ENCODE measurements at regions not wholly inside any gene's neighbourhood (a gene's known extent, or its start where the extent isn't known, plus 50 kb on each side); places are given as distances from the start of the nearest gene placed in this dataset.
A peak's percentile ranks its signal among the peaks of the same experiment; 100 is the strongest.
"Not testable (repeated sequence)": the region's sequence is repeated elsewhere in the genome, so short reads cannot be mapped to it uniquely, and the experiment has no call there.

DNA sequence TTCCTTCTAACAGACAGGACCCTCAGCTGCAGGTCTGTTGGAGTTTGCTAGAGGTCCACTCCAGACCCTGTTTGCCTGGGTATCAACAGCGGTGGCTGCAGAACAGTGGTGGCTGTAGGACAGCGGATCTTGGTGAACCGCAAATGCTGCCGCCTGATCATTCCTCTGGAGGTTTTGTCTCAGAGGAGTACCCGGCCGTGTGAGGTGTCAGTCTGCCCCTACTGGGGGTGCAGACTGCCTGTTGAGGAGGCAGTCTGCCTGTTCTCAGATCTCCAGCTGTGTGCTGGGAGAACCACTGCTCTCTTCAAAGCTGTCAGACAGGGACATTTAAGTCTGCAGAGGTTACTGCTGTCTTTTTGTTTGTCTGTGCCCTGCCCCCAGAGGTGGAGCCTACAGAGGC, 66.8 kb upstream of the IVNS1ABP start:
- not testable (repeated sequence) for H3K4me1 ChIP-seq (ENCODE audit: control insufficient read depth in 2 of 2, insufficient read depth in 2 of 2, low read length in 1 of 2); H3K4me3 ChIP-seq (ENCODE audit: low read depth in 1 of 2, low read length in 2 of 2); H3K36me3 ChIP-seq (ENCODE audit: control insufficient read depth in 2 of 2, insufficient read depth in 2 of 2, low read length in 1 of 2); H3K27me3 ChIP-seq (ENCODE audit: control insufficient read depth in 1 of 2, insufficient read depth in 2 of 2, low read length in 2 of 2); H3K9me3 ChIP-seq (ENCODE audit: control insufficient read depth in 2 of 2, insufficient read depth in 1 of 2, low read depth in 1 of 2, low read length in 1 of 2); H3K27ac ChIP-seq (ENCODE audit: low read depth in 2 of 2, low read length in 1 of 2)
- 78 to 89% methylated on average over 6 of the region's 6 CpGs for WGBS, 2 donors

DNA sequence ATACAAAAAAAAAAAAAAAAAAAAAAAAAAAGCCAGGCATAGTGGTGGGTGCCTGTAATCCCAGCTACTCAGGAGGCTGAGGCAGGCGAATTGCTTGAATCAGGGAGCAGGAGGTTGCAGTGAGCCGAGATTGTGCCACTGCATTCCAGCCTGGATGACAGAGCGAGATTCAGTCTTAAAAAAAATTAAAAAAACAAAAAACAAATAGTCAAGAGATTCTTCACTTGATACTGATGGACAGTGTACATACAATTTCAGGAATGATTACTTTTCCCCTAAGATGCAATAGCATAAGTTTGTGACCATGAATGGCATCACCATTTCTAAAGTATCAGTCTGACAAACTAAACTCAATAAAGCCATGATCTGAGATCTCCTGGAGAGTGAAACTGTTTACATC, 60.8 kb upstream of the IVNS1ABP start:
- H3K36me3 ChIP-seq (ENCODE audit: control insufficient read depth in 2 of 2, insufficient read depth in 2 of 2, low read length in 1 of 2): no peaks in the 10 kb centered on the region
- no peak overlapping the region for H3K27ac ChIP-seq (ENCODE audit: low read depth in 2 of 2, low read length in 1 of 2)
- WGBS, 2 donors: 90 to 91% methylated on average over 3 of the region's 3 CpGs
- H3K9me3 ChIP-seq (ENCODE audit: control insufficient read depth in 2 of 2, insufficient read depth in 1 of 2, low read depth in 1 of 2, low read length in 1 of 2): no peaks in the 10 kb centered on the region
- no peaks in the 10 kb centered on the region for H3K4me1 ChIP-seq (ENCODE audit: control insufficient read depth in 2 of 2, insufficient read depth in 2 of 2, low read length in 1 of 2)
- H3K4me3 ChIP-seq (ENCODE audit: low read depth in 1 of 2, low read length in 2 of 2): no peak overlapping the region
- H3K27me3 ChIP-seq (ENCODE audit: control insufficient read depth in 1 of 2, insufficient read depth in 2 of 2, low read length in 2 of 2): no peaks in the 10 kb centered on the region

DNA sequence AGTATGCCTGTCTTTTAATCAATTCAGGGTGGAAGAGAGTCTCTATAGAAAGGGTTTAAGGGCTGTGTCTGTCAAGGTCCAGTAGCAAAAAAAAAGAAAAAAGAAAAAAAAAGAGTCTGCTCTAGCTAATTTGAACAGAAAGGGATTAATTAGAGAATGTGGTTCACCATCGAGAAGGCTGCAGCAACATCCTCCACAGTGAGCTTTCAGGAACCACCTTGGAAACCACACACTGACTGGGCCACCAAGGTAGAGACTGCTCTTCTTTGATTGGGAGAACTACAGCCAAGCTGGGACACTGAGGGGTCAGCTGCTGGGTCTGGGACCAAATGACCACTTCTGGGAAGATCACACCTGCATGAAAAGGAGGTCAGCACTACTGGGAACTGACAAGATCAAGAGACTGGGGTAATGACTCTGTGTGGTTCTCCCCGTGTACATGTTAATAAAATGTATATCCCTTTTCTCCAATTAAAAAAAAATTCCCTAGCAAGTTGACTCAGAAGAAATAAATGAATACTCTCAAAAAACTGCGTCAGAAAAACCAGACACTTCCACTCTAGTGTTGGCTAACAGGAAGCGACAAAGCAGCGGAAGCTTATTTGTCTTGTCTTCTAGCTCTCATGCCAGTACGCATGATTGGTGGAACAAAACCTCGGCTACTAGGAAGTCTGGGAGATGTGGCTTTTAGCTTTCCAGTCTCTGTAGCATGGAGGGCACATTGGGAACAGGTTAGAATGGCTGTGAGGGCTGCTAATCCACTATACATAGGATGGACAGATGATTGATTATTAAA, 60.0 kb upstream of the IVNS1ABP start:
- H3K4me1 ChIP-seq (ENCODE audit: control insufficient read depth in 2 of 2, insufficient read depth in 2 of 2, low read length in 1 of 2): no peaks in the 10 kb centered on the region
- no peaks in the 10 kb centered on the region for H3K27me3 ChIP-seq (ENCODE audit: control insufficient read depth in 1 of 2, insufficient read depth in 2 of 2, low read length in 2 of 2)
- no peak overlapping the region for H3K27ac ChIP-seq (ENCODE audit: low read depth in 2 of 2, low read length in 1 of 2)
- H3K4me3 ChIP-seq (ENCODE audit: low read depth in 1 of 2, low read length in 2 of 2): no peak overlapping the region
- no peaks in the 10 kb centered on the region for H3K36me3 ChIP-seq (ENCODE audit: control insufficient read depth in 2 of 2, insufficient read depth in 2 of 2, low read length in 1 of 2)
- H3K9me3 ChIP-seq (ENCODE audit: control insufficient read depth in 2 of 2, insufficient read depth in 1 of 2, low read depth in 1 of 2, low read length in 1 of 2): no peaks in the 10 kb centered on the region
- 74 to 76% methylated on average over 7 of the region's 7 CpGs for WGBS, 2 donors

DNA sequence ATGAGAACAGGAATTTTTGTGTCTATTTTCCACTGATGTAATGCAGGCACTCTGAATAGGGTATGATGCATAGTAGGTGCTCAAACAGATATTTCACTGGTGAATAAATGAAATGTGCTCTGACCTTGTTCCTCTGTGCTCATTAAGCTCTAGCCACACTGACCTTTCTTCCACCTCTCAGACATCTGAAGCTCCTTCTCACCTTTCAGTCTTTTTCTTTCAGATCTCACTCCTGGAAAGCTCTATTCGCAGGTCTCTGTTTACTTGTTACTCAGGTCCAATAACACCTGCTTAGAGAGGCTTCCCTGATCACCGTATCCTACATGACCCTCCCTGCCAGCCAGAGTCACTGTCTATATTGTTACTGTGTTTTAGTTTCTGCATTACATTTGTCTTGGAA, 59.2 kb upstream of the IVNS1ABP start:
- 67 to 71% methylated on average over 2 of the region's 2 CpGs for WGBS, 2 donors
- Histone ChIP-seq H3K9me3 (ENCODE audit: control insufficient read depth in 2 of 2, insufficient read depth in 1 of 2, low read depth in 1 of 2, low read length in 1 of 2) (no peaks in the 10 kb centered on the region), H3K27me3 (ENCODE audit: control insufficient read depth in 1 of 2, insufficient read depth in 2 of 2, low read length in 2 of 2) (no peaks in the 10 kb centered on the region), H3K4me3 (ENCODE audit: low read depth in 1 of 2, low read length in 2 of 2) (no peak overlapping the region), H3K36me3 (ENCODE audit: control insufficient read depth in 2 of 2, insufficient read depth in 2 of 2, low read length in 1 of 2) (no peaks in the 10 kb centered on the region), H3K4me1 (ENCODE audit: control insufficient read depth in 2 of 2, insufficient read depth in 2 of 2, low read length in 1 of 2) (no peaks in the 10 kb centered on the region), H3K27ac (ENCODE audit: low read depth in 2 of 2, low read length in 1 of 2) (no peak overlapping the region)

DNA sequence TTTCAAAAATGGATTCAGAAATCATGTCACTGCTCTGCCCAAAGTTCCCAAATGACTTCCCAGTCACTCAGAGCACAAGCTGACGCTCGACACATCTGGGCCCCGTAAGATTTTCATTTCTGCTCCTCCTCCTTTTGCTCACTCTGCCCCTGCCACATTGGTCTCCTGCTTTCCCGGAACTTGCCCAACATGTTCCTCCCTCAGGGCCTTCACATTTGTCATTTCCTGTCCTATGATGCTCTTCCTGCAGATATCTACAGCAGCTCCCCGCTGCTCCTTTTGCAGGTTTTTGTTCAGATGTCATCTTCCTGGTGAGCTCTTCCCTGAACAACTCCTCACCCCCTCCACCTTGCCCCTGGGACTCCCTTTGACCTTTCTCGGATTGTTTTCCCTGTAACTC, 58.5 kb upstream of the IVNS1ABP start:
- Histone ChIP-seq H3K4me3 (ENCODE audit: low read depth in 1 of 2, low read length in 2 of 2) (no peak overlapping the region), H3K27me3 (ENCODE audit: control insufficient read depth in 1 of 2, insufficient read depth in 2 of 2, low read length in 2 of 2) (no peaks in the 10 kb centered on the region), H3K27ac (ENCODE audit: low read depth in 2 of 2, low read length in 1 of 2) (no peak overlapping the region), H3K36me3 (ENCODE audit: control insufficient read depth in 2 of 2, insufficient read depth in 2 of 2, low read length in 1 of 2) (no peaks in the 10 kb centered on the region), H3K4me1 (ENCODE audit: control insufficient read depth in 2 of 2, insufficient read depth in 2 of 2, low read length in 1 of 2) (no peaks in the 10 kb centered on the region), H3K9me3 (ENCODE audit: control insufficient read depth in 2 of 2, insufficient read depth in 1 of 2, low read depth in 1 of 2, low read length in 1 of 2) (no peaks in the 10 kb centered on the region)
- WGBS, 2 donors: 77 to 86% methylated on average over 6 of the region's 6 CpGs

DNA sequence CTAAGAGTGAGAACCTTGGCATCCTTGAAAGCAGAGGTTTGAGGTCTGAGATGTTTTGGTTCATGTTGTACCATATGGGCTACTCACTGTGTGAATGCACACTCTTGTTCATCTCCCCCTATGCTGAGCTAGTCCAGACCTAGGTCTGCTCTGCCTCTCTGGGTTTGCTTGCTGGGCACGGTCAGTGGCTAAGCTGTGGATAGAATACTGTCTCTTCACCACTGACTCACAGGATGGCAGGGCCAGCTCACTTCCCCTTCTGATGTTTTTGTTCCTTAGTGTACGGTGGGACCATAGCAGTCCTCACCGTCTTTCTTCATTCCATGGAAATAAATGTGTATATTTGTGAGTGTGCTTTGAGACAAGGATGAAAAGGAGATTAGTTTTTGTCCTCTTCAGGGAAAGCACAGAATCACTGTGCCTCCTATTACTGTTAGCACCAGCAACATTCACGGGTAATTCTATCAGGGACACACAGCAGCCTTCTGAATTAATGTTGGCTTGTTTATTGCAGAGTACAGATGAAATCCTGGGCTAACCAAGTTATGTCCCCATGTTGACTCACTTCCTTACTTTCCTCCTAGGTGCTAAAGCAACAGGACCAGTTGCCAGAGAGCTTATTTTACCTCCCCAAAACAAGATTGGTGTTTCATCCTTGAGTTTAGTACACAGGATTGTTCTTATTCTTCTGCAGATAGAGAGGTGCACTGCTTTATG, 56.9 kb upstream of the IVNS1ABP start:
- no peak overlapping the region for H3K4me3 ChIP-seq (ENCODE audit: low read depth in 1 of 2, low read length in 2 of 2)
- no peaks in the 10 kb centered on the region for H3K27me3 ChIP-seq (ENCODE audit: control insufficient read depth in 1 of 2, insufficient read depth in 2 of 2, low read length in 2 of 2)
- no peak overlapping the region for H3K27ac ChIP-seq (ENCODE audit: low read depth in 2 of 2, low read length in 1 of 2)
- peaks cover 0 to 2% of the 10 kb centered on the region in 2 donors for H3K4me1 ChIP-seq (ENCODE audit: control insufficient read depth in 2 of 2, insufficient read depth in 2 of 2, low read length in 1 of 2)
- WGBS, 2 donors: 79 to 82% methylated on average over 4 of the region's 4 CpGs
- no peaks in the 10 kb centered on the region for H3K9me3 ChIP-seq (ENCODE audit: control insufficient read depth in 2 of 2, insufficient read depth in 1 of 2, low read depth in 1 of 2, low read length in 1 of 2)
- no peaks in the 10 kb centered on the region for H3K36me3 ChIP-seq (ENCODE audit: control insufficient read depth in 2 of 2, insufficient read depth in 2 of 2, low read length in 1 of 2)

DNA sequence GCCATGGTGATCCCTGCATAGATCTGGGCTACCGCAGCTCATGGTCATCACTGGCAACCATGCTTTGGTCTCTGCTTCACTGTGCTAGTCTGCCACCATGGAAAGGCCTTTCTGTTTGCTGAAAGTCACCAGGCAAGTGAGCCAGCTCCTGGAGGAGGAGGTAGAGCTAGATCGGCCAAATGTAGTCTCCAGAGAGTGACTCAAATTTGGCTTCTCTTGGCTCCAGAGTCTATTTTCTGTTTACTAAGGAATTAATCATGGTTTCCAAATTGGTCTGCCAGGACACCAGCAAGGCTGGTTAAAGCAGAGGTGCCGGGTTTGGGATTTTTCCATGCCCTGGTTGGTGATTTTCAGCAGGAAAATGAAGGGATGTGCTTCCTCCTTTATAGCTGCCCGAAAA, 52.7 kb upstream of the IVNS1ABP start:
- peak overlapping the region; percentile 68 to 82 for H3K27ac ChIP-seq (ENCODE audit: low read depth in 2 of 2, low read length in 1 of 2)
- WGBS, 2 donors: 59 to 65% methylated on average over 4 of the region's 4 CpGs

DNA sequence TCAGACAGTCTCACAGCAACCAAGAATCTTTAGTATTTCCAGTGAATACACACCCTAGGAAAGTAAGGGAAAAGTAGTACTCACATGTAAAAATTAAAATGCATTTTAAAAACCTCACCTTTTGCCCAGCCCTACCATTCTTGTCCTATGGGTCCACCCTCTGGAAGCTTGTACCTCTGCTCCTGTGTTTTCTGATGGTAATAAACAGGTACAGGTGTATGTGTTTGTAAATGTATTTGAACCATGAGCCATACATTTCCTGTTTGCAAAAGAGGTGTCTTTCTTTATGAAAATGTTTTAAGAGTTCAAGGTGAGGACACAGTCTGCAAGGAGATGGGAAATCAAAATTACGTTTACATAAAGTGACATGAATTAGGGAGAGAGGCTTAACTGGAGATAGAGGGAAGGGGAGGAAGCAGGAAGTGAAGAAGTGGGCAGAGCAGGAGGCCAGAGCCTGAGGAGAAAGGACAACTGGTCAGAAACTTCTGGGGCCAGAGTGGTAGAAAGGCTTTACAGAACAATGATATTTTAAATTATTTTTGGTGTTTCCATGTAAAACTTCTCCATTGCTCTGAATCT, 52.0 kb upstream of the IVNS1ABP start:
- Histone ChIP-seq H3K4me1 (ENCODE audit: control insufficient read depth in 2 of 2, insufficient read depth in 2 of 2, low read length in 1 of 2) (peaks cover 0 to 7% of the 10 kb centered on the region in 2 donors), H3K36me3 (ENCODE audit: control insufficient read depth in 2 of 2, insufficient read depth in 2 of 2, low read length in 1 of 2) (no peaks in the 10 kb centered on the region), H3K9me3 (ENCODE audit: control insufficient read depth in 2 of 2, insufficient read depth in 1 of 2, low read depth in 1 of 2, low read length in 1 of 2) (no peaks in the 10 kb centered on the region), H3K27me3 (ENCODE audit: control insufficient read depth in 1 of 2, insufficient read depth in 2 of 2, low read length in 2 of 2) (no peaks in the 10 kb centered on the region), H3K4me3 (ENCODE audit: low read depth in 1 of 2, low read length in 2 of 2) (no peak overlapping the region), H3K27ac (ENCODE audit: low read depth in 2 of 2, low read length in 1 of 2) (peak overlapping the region; percentile 68 to 82)
- WGBS, 2 donors: 50 to 57% methylated on average over 1 of the region's 1 CpG

More for the DNA sequence above, 52.7 kb upstream of the IVNS1ABP start:
- Histone ChIP-seq H3K4me3 (ENCODE audit: low read depth in 1 of 2, low read length in 2 of 2) (no peak overlapping the region), H3K36me3 (ENCODE audit: control insufficient read depth in 2 of 2, insufficient read depth in 2 of 2, low read length in 1 of 2) (no peaks in the 10 kb centered on the region), H3K9me3 (ENCODE audit: control insufficient read depth in 2 of 2, insufficient read depth in 1 of 2, low read depth in 1 of 2, low read length in 1 of 2) (no peaks in the 10 kb centered on the region), H3K4me1 (ENCODE audit: control insufficient read depth in 2 of 2, insufficient read depth in 2 of 2, low read length in 1 of 2) (peaks cover 0 to 7% of the 10 kb centered on the region in 2 donors), H3K27me3 (ENCODE audit: control insufficient read depth in 1 of 2, insufficient read depth in 2 of 2, low read length in 2 of 2) (no peaks in the 10 kb centered on the region)

DNA sequence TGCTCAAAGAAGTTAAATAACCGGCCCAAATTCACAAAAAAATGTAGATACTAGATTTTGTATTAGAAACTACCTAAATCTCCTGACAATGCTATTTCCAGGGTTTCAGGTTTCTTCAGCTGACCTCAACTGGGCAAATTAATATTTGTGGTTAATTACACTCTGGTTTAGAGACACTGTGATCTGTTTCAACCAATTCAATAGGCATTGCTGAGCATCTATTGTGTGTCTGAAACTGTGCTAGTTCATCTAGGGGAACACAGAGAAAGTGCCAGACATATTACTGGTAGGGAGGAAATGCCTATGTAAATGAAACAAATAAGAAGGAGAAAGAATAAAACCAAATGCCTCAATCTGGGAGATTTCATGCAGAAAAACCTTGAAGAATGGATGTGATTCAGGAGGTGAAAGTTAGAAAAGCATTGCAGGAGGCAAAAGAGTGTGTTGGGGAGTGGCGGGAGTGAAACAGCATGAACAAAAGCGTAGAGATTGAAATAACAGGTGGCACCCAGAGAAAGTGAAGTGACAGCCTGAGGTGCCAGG, 51.3 kb upstream of the IVNS1ABP start:
- no peaks in the 10 kb centered on the region for H3K9me3 ChIP-seq (ENCODE audit: control insufficient read depth in 2 of 2, insufficient read depth in 1 of 2, low read depth in 1 of 2, low read length in 1 of 2)
- WGBS, 2 donors: 77 to 86% methylated on average over 3 of the region's 3 CpGs

More for the DNA sequence above, 51.3 kb upstream of the IVNS1ABP start:
- H3K4me1 ChIP-seq (ENCODE audit: control insufficient read depth in 2 of 2, insufficient read depth in 2 of 2, low read length in 1 of 2): peaks cover 0 to 7% of the 10 kb centered on the region in 2 donors
- H3K27me3 ChIP-seq (ENCODE audit: control insufficient read depth in 1 of 2, insufficient read depth in 2 of 2, low read length in 2 of 2): no peaks in the 10 kb centered on the region
- H3K36me3 ChIP-seq (ENCODE audit: control insufficient read depth in 2 of 2, insufficient read depth in 2 of 2, low read length in 1 of 2): no peaks in the 10 kb centered on the region
- H3K4me3 ChIP-seq (ENCODE audit: low read depth in 1 of 2, low read length in 2 of 2): no peak overlapping the region
- peak overlapping the region; percentile 42 to 55 for H3K27ac ChIP-seq (ENCODE audit: low read depth in 2 of 2, low read length in 1 of 2)
